PFSK-1 (cell line): ENCODE measurements at regions not wholly inside any gene's neighbourhood (a gene's known extent, or its start where the extent isn't known, plus 50 kb on each side); places are given as distances from the start of the nearest gene placed in this dataset.

Source experiments
- FOXP2 ChIP-seq: optimal IDR thresholded peaks from 2 replicates; pipeline ENCODE3; 2011; ENCODE audit warnings: borderline replicate concordance, control low read depth, inconsistent platforms; ENCODE audit not compliant: insufficient read depth; ENCODE audit errors: extremely low read length, extremely low read depth
- POLR2AphosphoS5 ChIP-seq: IDR thresholded peaks from 2 replicates; pipeline ENCODE4 v1.6.1; 2012; ENCODE audit warnings: low read depth, mild to moderate bottlenecking, control low read depth, low read length, moderate library complexity
- SIN3A ChIP-seq: IDR thresholded peaks from 2 replicates; pipeline ENCODE4 v1.6.1; 2012; ENCODE audit warnings: mild to moderate bottlenecking, low read length, moderate library complexity, borderline replicate concordance; ENCODE audit not compliant: insufficient read depth
- TAF1 ChIP-seq: IDR thresholded peaks from 2 replicates; pipeline ENCODE4 v1.6.1; 2012; ENCODE audit warnings: low read length, control low read depth, borderline replicate concordance; ENCODE audit not compliant: insufficient read depth
- TF ChIP-seq, protein P1 (sequence below), 2 experiments: IDR thresholded peaks; 2 replicates each; pipeline versions ENCODE4 v1.6.1 to v1.8.0; 2011 to 2012; ENCODE audit warnings: low read depth in 2 of 2, low read length in 2 of 2, control low read depth in 1 of 2, inconsistent platforms in 1 of 2, mild to moderate bottlenecking in 1 of 2, moderate library complexity in 1 of 2; ENCODE audit not compliant: insufficient read depth in 1 of 2

DNA sequence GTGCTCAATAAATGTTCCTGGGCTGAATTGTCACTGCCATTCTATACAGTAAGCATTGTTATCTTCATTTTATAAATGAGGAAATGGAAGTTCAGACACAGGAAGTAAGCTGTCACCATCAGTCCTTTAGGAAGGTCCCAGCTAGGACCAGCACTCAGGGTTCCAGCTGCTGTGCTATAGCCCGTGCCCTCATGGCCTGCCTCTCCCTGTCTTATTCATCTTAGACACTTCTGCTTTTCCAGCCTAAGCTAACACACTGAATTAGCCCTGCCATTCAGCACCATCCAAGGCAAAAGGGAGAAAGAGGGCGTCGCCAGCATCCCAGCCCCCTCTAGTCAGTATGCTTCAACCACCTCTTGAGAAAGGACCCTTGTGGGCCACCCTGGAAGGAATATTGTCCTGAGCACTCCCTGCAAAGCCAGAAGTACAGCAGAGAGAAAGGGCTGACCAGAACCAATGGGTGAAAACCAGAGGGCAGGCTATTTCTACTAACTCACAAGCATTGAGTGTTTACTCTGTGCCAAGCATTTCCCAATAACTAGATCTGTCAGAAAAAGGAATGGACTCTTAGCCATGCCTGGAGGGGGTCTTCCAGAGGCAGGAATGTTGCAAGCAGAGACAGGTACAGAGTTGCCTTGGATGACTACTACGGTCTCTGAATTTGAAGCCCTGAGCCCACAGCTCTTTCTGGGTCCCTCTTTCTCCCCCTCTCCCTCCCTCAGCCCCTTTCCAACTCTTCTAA, 77.9 kb upstream of the NFIA start:
- TF ChIP-seq, protein P1, sequence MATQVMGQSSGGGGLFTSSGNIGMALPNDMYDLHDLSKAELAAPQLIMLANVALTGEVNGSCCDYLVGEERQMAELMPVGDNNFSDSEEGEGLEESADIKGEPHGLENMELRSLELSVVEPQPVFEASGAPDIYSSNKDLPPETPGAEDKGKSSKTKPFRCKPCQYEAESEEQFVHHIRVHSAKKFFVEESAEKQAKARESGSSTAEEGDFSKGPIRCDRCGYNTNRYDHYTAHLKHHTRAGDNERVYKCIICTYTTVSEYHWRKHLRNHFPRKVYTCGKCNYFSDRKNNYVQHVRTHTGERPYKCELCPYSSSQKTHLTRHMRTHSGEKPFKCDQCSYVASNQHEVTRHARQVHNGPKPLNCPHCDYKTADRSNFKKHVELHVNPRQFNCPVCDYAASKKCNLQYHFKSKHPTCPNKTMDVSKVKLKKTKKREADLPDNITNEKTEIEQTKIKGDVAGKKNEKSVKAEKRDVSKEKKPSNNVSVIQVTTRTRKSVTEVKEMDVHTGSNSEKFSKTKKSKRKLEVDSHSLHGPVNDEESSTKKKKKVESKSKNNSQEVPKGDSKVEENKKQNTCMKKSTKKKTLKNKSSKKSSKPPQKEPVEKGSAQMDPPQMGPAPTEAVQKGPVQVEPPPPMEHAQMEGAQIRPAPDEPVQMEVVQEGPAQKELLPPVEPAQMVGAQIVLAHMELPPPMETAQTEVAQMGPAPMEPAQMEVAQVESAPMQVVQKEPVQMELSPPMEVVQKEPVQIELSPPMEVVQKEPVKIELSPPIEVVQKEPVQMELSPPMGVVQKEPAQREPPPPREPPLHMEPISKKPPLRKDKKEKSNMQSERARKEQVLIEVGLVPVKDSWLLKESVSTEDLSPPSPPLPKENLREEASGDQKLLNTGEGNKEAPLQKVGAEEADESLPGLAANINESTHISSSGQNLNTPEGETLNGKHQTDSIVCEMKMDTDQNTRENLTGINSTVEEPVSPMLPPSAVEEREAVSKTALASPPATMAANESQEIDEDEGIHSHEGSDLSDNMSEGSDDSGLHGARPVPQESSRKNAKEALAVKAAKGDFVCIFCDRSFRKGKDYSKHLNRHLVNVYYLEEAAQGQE (IDR thresholded peaks at IDR 0.05; ENCODE audit: insufficient read depth in 1 of 2, low read depth in 2 of 2, low read length in 2 of 2): no peak
- no peak for TF ChIP-seq SIN3A
- TF ChIP-seq TAF1: no peak
- TF ChIP-seq POLR2AphosphoS5: no peak
- no peak for TF ChIP-seq FOXP2

GRCh38 chr1:61000327-61000726, 82.0 kb upstream of the NFIA start:
- TF ChIP-seq FOXP2 (no peak), POLR2AphosphoS5 (no peak), SIN3A (no peak), TAF1 (no peak)
- TF ChIP-seq, protein P1 (IDR thresholded peaks at IDR 0.05; ENCODE audit: insufficient read depth in 1 of 2, low read depth in 2 of 2, low read length in 2 of 2): no peak

DNA sequence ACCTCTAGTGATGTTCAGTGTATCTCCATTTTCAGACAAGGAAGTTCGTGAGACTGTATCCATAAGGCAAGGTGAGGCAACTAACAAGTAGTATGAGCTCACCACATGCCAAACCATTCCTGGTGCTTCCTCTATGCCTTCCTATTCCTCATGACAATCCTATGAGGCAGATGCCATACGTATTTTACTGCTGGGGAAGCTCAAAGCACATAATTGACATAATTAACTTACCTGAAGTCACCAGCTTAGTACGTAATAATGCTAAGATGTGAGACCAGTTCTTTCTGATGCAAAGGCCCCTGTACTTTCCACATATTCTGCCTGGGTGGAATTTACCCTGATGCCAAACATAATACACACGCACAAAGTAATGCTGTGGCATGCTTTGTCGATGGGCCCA, 83.6 kb upstream of the NFIA start:
- TF ChIP-seq, protein P1 (IDR thresholded peaks at IDR 0.05; ENCODE audit: insufficient read depth in 1 of 2, low read depth in 2 of 2, low read length in 2 of 2): no peak
- TF ChIP-seq SIN3A (no peak), POLR2AphosphoS5 (no peak), FOXP2 (no peak), TAF1 (no peak)

GRCh38 chr1:60994828-60995492, 87.4 kb upstream of the NFIA start:
- TF ChIP-seq TAF1 (no peak), SIN3A (no peak), POLR2AphosphoS5 (no peak), FOXP2 (no peak)
- TF ChIP-seq, protein P1 (IDR thresholded peaks at IDR 0.05; ENCODE audit: insufficient read depth in 1 of 2, low read depth in 2 of 2, low read length in 2 of 2): no peak
